IMR-90 (cell line): ENCODE measurements at regions not wholly inside any gene's neighbourhood (a gene's known extent, or its start where the extent isn't known, plus 50 kb on each side); places are given as distances from the start of the nearest gene placed in this dataset.

Source experiments
- ATAC-seq: fragments of 200-7000 bp; cut with Tn5 transposase; 2 replicates; pipeline ENCODE4 v1.9.1; 2020; ENCODE audit warnings: low read depth, mild to moderate bottlenecking, moderate library complexity
- BruUV-seq: library from RNA; stranded (reverse); fragments of 400-500 nt; replicated peaks from 2 replicates; lab custom pipeline; 2021; lab: Mats Ljungman, UMichigan
- CTCF ChIA-PET: fragments of 300-600 bp; formaldehyde crosslinking; extraction: SDS; loops from one replicate; lab custom pipeline; 2021; ENCODE audit warnings: antibody characterized with exemption; lab: Yijun Ruan, JAX
- POLR2A ChIA-PET: fragments of 300-600 bp; sonication (Branson Sonifier 250); formaldehyde crosslinking; loops from one replicate; lab custom pipeline; 2022; ENCODE audit warnings: antibody characterized with exemption; ENCODE audit not compliant: unreplicated experiment; lab: Charles Lee
- DNase-seq: peaks from one replicate; pipeline ENCODE4 v3.0.0; 2013
- H2AFZ ChIP-seq: replicated peaks from 2 replicates; pipeline ENCODE3; 2013; ENCODE audit warnings: low read length, mild to moderate bottlenecking; ENCODE audit not compliant: poor library complexity
- H2AK5ac ChIP-seq: 2 replicates; pipeline ENCODE4 v1.6.1; 2013; ENCODE audit warnings: low read depth, low read length, inconsistent platforms
- H2AK9ac ChIP-seq: replicated peaks from 2 replicates; pipeline ENCODE3; 2013; ENCODE audit warnings: mild to moderate bottlenecking, low read depth, low read length, moderate library complexity; ENCODE audit not compliant: poor library complexity
- H2BK120ac ChIP-seq: 2 replicates; pipeline ENCODE4 v1.6.1; 2013; ENCODE audit warnings: low read depth, low read length, inconsistent platforms
- H2BK15ac ChIP-seq: 3 replicates; pipeline ENCODE4 v1.6.1; 2013; ENCODE audit warnings: low read depth, low read length, inconsistent platforms
- H2BK20ac ChIP-seq: 2 replicates; pipeline ENCODE4 v1.6.1; 2013; ENCODE audit warnings: low read depth, mild to moderate bottlenecking, inconsistent platforms, low read length, moderate library complexity
- H2BK5ac ChIP-seq: 2 replicates; pipeline ENCODE4 v1.6.1; 2013; ENCODE audit warnings: mild to moderate bottlenecking, low read depth, low read length, inconsistent platforms; ENCODE audit not compliant: poor library complexity, severe bottlenecking
- H3K14ac ChIP-seq: replicated peaks from 2 replicates; pipeline ENCODE4 v1.6.1; 2013; ENCODE audit warnings: low read depth, low read length, inconsistent platforms
- H3K18ac ChIP-seq: 2 replicates; pipeline ENCODE4 v1.6.1; 2013; ENCODE audit warnings: low read depth, low read length, control low read depth
- H3K23ac ChIP-seq: 2 replicates; pipeline ENCODE4 v1.6.1; 2013; ENCODE audit warnings: low read depth, low read length, inconsistent platforms
- H3K27ac ChIP-seq: 2 replicates; pipeline ENCODE4 v1.5.1; 2013; ENCODE audit warnings: mild to moderate bottlenecking, control low read depth, low read length; ENCODE audit not compliant: insufficient read depth
- H3K27me3 ChIP-seq: 2 replicates; pipeline ENCODE4 v1.6.1; 2013; ENCODE audit warnings: low read length; ENCODE audit not compliant: control insufficient read depth, insufficient read depth
- H3K36me3 ChIP-seq: 2 replicates; pipeline ENCODE4 v1.6.1; 2013; ENCODE audit warnings: low read length, mixed read lengths; ENCODE audit not compliant: control insufficient read depth, insufficient read depth
- H3K4ac ChIP-seq: 2 replicates; pipeline ENCODE4 v1.6.1; 2013; ENCODE audit warnings: low read depth, low read length, inconsistent platforms
- H3K4me1 ChIP-seq: 2 replicates; pipeline ENCODE4 v1.6.1; 2013; ENCODE audit warnings: low read length, mixed read lengths; ENCODE audit not compliant: control insufficient read depth, insufficient read depth
- H3K4me2 ChIP-seq: 2 replicates; pipeline ENCODE4 v1.6.1; 2013; ENCODE audit warnings: low read depth, mild to moderate bottlenecking, control low read depth, low read length, moderate library complexity
- H3K4me3 ChIP-seq: 2 replicates; pipeline ENCODE4 v1.5.1; 2013; ENCODE audit warnings: low read depth, mild to moderate bottlenecking, control low read depth, low read length, moderate library complexity; ENCODE audit not compliant: insufficient read depth
- H3K56ac ChIP-seq: 2 replicates; pipeline ENCODE4 v1.6.1; 2013; ENCODE audit warnings: low read length, inconsistent platforms; ENCODE audit not compliant: insufficient read depth; ENCODE audit errors: extremely low read depth
- H3K79me1 ChIP-seq, 2 experiments: 2 replicates each; pipeline ENCODE4 v1.6.1; 2013; ENCODE audit warnings: low read length in 2 of 2, inconsistent platforms in 1 of 2, low read depth in 1 of 2
- H3K9ac ChIP-seq: 2 replicates; pipeline ENCODE4 v1.6.1; 2013; ENCODE audit warnings: low read depth, low read length, control low read depth
- H3K9me1 ChIP-seq: 2 replicates; pipeline ENCODE4 v1.6.1; 2013; ENCODE audit warnings: low read length, inconsistent platforms; ENCODE audit not compliant: insufficient read depth
- H3K9me3 ChIP-seq: 2 replicates; pipeline ENCODE4 v1.6.1; 2013; ENCODE audit warnings: low read length; ENCODE audit not compliant: control insufficient read depth, insufficient read depth
- H4K20me1 ChIP-seq: 2 replicates; pipeline ENCODE4 v1.6.1; 2013; ENCODE audit warnings: low read length, inconsistent platforms; ENCODE audit not compliant: insufficient read depth
- H4K5ac ChIP-seq: 2 replicates; pipeline ENCODE4 v1.6.1; 2013; ENCODE audit warnings: mild to moderate bottlenecking, low read depth, low read length, control low read depth
- H4K8ac ChIP-seq, 2 experiments: 2 replicates each; pipeline ENCODE4 v1.6.1; 2013; ENCODE audit warnings: low read depth in 2 of 2, low read length in 2 of 2, control low read depth in 1 of 2, inconsistent platforms in 1 of 2
- H4K91ac ChIP-seq: 2 replicates; pipeline ENCODE4 v1.6.1; 2013; ENCODE audit warnings: low read depth, low read length, inconsistent platforms; ENCODE audit not compliant: insufficient read depth
- CEBPB ChIP-seq: IDR thresholded peaks from 2 replicates; pipeline ENCODE4 v1.6.1; 2012; ENCODE audit warnings: low read depth, low read length, improper control_type of control experiment
- FOS ChIP-seq: fragments of 150-350 bp; IDR thresholded peaks from 2 replicates; pipeline ENCODE4 v1.6.1; 2016; ENCODE audit warnings: low read depth, low read length
- MAFK ChIP-seq: IDR thresholded peaks from 2 replicates; pipeline ENCODE4 v1.6.1; 2012; ENCODE audit warnings: low read depth, low read length, improper control_type of control experiment
- POLR2A ChIP-seq: IDR thresholded peaks from 2 replicates; pipeline ENCODE4 v1.6.1; 2012; ENCODE audit warnings: mild to moderate bottlenecking, low read depth, low read length
- RAD21 ChIP-seq: IDR thresholded peaks from 2 replicates; pipeline ENCODE4 v1.6.1; 2012; ENCODE audit warnings: low read length, improper control_type of control experiment
- WGBS, 2 experiments: methylation state at CpG; one replicate each; pipeline versions ENCODE4 v1.1.5 to v1.1.7; 2013; ENCODE audit warnings: missing lambda C conversion rate in 2 of 2; ENCODE audit not compliant: insufficient read length in 1 of 2; ENCODE audit errors: extremely low coverage in 2 of 2; 5-methylcytosine and 5-hydroxymethylcytosine counted together
- dilution Hi-C: fragments of 300-500 bp; cut with HindIII; formaldehyde crosslinking; loops from one replicate; pipeline ENCODE4 v1.14.3; 2018; ENCODE audit warnings: low sequenced_read_pairs; ENCODE audit not compliant: unreplicated experiment
- in situ Hi-C: fragments of 300-500 bp; cut with MboI; formaldehyde crosslinking; loops from 3 replicates; pipeline ENCODE4 v1.14.3; 2019; ENCODE audit warnings: low sequenced_read_pairs, inconsistent platforms, mixed read lengths
- intact Hi-C: fragments of 100-400 bp; cut with micrococcal nuclease; formaldehyde crosslinking; loops from 2 replicates; pipeline ENCODE4 v1.10.0; 2022
- TF ChIP-seq, protein P1 (sequence below): fragments of 150-350 bp; IDR thresholded peaks from 2 replicates; pipeline ENCODE4 v1.6.1; 2017; ENCODE audit warnings: mild to moderate bottlenecking, antibody characterized with exemption, low read length, low read depth

DNA sequence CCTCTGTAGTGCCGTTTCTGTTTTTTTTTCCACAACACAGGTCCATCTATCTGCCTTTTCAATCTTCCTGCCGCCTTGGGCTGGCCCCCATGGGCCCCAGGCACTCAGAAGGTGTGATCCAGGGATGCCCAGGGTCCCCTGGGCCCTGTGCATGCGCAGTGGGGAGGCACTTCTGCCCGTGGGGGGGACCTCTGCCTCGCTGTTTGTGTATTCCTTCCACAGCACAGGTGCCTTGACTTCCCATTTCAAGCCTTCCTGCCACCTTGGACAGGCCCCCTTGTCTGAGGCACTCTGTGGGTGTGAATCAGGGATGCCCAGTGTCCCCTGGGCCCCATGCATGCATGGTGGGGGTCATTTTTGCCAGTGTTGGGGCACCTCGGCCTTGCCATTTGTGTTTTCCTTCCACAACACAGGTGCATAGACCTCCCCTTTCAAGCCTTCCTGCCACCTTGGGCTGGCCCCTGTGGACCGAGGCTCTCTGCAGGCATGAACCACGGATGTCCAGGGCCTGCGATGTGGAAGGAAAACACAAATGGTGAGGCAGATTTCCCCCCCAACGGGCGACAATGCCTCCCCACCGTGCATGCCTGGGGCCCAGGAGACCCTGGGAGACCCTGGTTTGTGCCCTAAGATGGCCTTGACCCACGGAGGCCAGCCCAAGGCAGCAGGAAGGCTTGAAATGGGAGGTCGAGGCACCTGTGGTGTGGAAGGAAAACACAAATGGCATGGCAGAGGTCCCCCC lies 366.5 kb downstream of the ALG10 start:
- H3K18ac ChIP-seq, result no peak overlapping the region
- no peaks in the 10 kb centered on the region for H3K36me3 ChIP-seq
- WGBS, 2 experiments, result 37% methylated on average over 4 of the region's 14 CpGs; no CpG with 5 or more reads in 1 of the 2 experiments
- no peak overlapping the region for H3K56ac ChIP-seq
- intact Hi-C loops, result no loop called here
- no peak overlapping the region for H2AK5ac ChIP-seq
- dilution Hi-C loops, result no loop called here
- no peak overlapping the region for H2AK9ac ChIP-seq
- H3K79me1 ChIP-seq, result no peaks in the 10 kb centered on the region
- ChIA-PET CTCF (no interaction called here), POLR2A (no interaction called here)
- no peak overlapping the region for H3K4me2 ChIP-seq
- no peak overlapping the region for H2AFZ ChIP-seq
- H3K4me1 ChIP-seq, result no peaks in the 10 kb centered on the region
- no peak overlapping the region for H4K5ac ChIP-seq
- ATAC-seq (no peak), DNase-seq (no peak)
- no peak overlapping the region for H4K91ac ChIP-seq
- H3K23ac ChIP-seq, result no peak overlapping the region
- no peak overlapping the region for H2BK5ac ChIP-seq
- no peak overlapping the region for H3K9ac ChIP-seq
- no peak overlapping the region for H2BK15ac ChIP-seq
- BruUV-seq, result no TSS peak
- H3K4me3 ChIP-seq, result no peak overlapping the region
- H3K4ac ChIP-seq, result no peak overlapping the region
- no peak overlapping the region for H4K8ac ChIP-seq
- no peak overlapping the region for H3K27ac ChIP-seq
- no peak overlapping the region for H2BK120ac ChIP-seq
- TF ChIP-seq CEBPB (no peak), FOS (no peak), POLR2A (no peak), MAFK (no peak), RAD21 (no peak)
- TF ChIP-seq, protein P1, sequence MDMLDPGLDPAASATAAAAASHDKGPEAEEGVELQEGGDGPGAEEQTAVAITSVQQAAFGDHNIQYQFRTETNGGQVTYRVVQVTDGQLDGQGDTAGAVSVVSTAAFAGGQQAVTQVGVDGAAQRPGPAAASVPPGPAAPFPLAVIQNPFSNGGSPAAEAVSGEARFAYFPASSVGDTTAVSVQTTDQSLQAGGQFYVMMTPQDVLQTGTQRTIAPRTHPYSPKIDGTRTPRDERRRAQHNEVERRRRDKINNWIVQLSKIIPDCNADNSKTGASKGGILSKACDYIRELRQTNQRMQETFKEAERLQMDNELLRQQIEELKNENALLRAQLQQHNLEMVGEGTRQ, result no peak
- H2BK20ac ChIP-seq, result no peak overlapping the region
- in situ Hi-C loops, result no loop called here
- H3K9me3 ChIP-seq, result peaks cover 53% of the 10 kb centered on the region
- no peaks in the 10 kb centered on the region for H3K9me1 ChIP-seq
- H4K20me1 ChIP-seq, result no peaks in the 10 kb centered on the region
- H3K27me3 ChIP-seq, result no peaks in the 10 kb centered on the region
- H3K14ac ChIP-seq, result no peak overlapping the region
